Heart right ventricle (tissue), 16 donors: ENCODE measurements at regions not wholly inside any gene's neighbourhood (a gene's known extent, or its start where the extent isn't known, plus 50 kb on each side); places are given as distances from the start of the nearest gene placed in this dataset.

Experiments
- ATAC-seq, 8 donors: fragments of 200-7000 bp; cut with Tn5 transposase; one replicate each; pipeline ENCODE4 v1.9.1; 2020; ENCODE audit warnings: mild to moderate bottlenecking in 8 of 8, moderate library complexity in 8 of 8, moderate number of reproducible peaks in 1 of 8
- DNase-seq, 2 donors: peaks; one replicate each; pipeline ENCODE4 v3.0.0-alpha.2; 2020
- H3K27ac ChIP-seq, 10 donors: fragments of 200-600 bp; sonication (generic) in 2 of 10; one replicate each; pipeline versions ENCODE4 v1.5.0 to v1.8.0; 2020 to 2022; ENCODE audit warnings: mild to moderate bottlenecking in 3 of 10
- H3K27me3 ChIP-seq, 7 donors: fragments of 200-600 bp; one replicate each; pipeline ENCODE4 v1.8.0; 2021 to 2022; ENCODE audit warnings: mild to moderate bottlenecking in 2 of 7
- H3K36me3 ChIP-seq, 9 donors: fragments of 200-600 bp; sonication (generic) in 1 of 9; one replicate each; pipeline versions ENCODE4 v1.5.0 to v1.8.0; 2020 to 2022; ENCODE audit warnings: mild to moderate bottlenecking in 2 of 9
- H3K4me1 ChIP-seq, 9 donors: fragments of 200-600 bp; sonication (generic) in 1 of 9; one replicate each; pipeline versions ENCODE4 v1.5.0 to v1.8.0; 2020 to 2022; ENCODE audit warnings: mild to moderate bottlenecking in 4 of 9
- H3K4me3 ChIP-seq, 10 donors: fragments of 200-600 bp; sonication (generic) in 2 of 10; one replicate each; pipeline versions ENCODE4 v1.5.0 to v1.8.0; 2020 to 2022; ENCODE audit warnings: mild to moderate bottlenecking in 7 of 10, moderate library complexity in 2 of 10
- H3K9me3 ChIP-seq, 11 donors: fragments of 200-600 bp in 10 of 11; sonication (generic) in 2 of 11; one replicate each; pipeline versions ENCODE4 v1.5.0 to v1.8.0; 2013 to 2022; ENCODE audit warnings: mild to moderate bottlenecking in 2 of 11, control low read depth in 1 of 11, moderate library complexity in 1 of 11
- CTCF ChIP-seq, 9 donors: fragments of 200-600 bp; sonication (generic) in 2 of 9; IDR thresholded peaks; one replicate each; pipeline versions ENCODE4 v1.5.0 to v1.8.0; 2021 to 2022; ENCODE audit warnings: antibody characterized with exemption in 9 of 9, mild to moderate bottlenecking in 5 of 9, moderate library complexity in 1 of 9
- WGBS, 2 donors: extraction: QIAGEN DNeasy Blood & Tissue Kit; methylation state at CpG; one replicate each; pipeline ENCODE4 v1.1.7; 2013; ENCODE audit warnings: inconsistent platforms in 1 of 2; 5-methylcytosine and 5-hydroxymethylcytosine counted together
- intact Hi-C, 10 donors: fragments of 100-400 bp; cut with DNase I; formaldehyde crosslinking; loops; one replicate each; pipeline versions ENCODE4 v1.11.1 to v1.14.2; 2022
- donor health status: Arrhythmogenic right ventricular cardiomyopathy.
- donor health status: ischemic (EF 13 %, LVEDD 7.1; RV severe dilation, severe dysfunction).
- donor health status: healthy with polysubstance abuse.
- donor health status: DM: no; HTN: yes; CAD: no.
- donor health status: DM: no; HTN: no; CAD: no.
- donor health status: ischemic (EF 25% LVEDD 6.9; RV normal size, moderate dysfunction).
- donor health status: ischemic (EF 25% LVEDD 5.7; RV mildly dilated, moderate dysfunction).
- donor health status: healthy.
- donor health status: DM: yes; HTN: yes; CAD: no.
- donor health status: Ischemic cardiomyopathy.
- donor health status: ischemic (EF 35%, LVEDD 5.7; RV mildly dilated, moderate dysfunction).
- donor health status: nonischemic (EF 11% LVEDD 7.7; RV severe dilation, severe dysfunction).
- donor health status: DM: yes; HTN: yes; CAD: no.
- donor health status: PGD.
- donor health status: ischemic (EF 29% LVEDD 5.4; RV normal size, mild dysfunction).
- donor health status: nonischemic (EF 23%, LVEDD 6.1; RV moderate dilation, normal function).

- H3K4me3 ChIP-seq: no peak overlapping the region
- no peak overlapping the region for H3K27ac ChIP-seq
- WGBS, 2 donors: 65 to 69% methylated on average over 8 of the region's 8 CpGs
- peaks cover 0 to 8% (median 0%) of the 10 kb centered on the region in 9 donors for H3K4me1 ChIP-seq
- TF ChIP-seq CTCF (IDR thresholded peaks at IDR 0.05): no peak
- H3K9me3 ChIP-seq: peaks cover 0 to 5% (median 0%) of the 10 kb centered on the region in 11 donors
- no peaks in the 10 kb centered on the region for H3K36me3 ChIP-seq
- ATAC-seq (no peak), DNase-seq (no peak)
- H3K27me3 ChIP-seq: no peaks in the 10 kb centered on the region
- intact Hi-C loops: loop anchor here in 4 of 10 donors (10.0 kb wide), 4 partner anchors 161 to 521 kb away; partner anchors contain the start of gene CFH (in 1 of the 4)
These were observed 464.5 kb downstream of the KCNT2 start for GRCh38 chr1:196143602-196144342.

GRCh38 chr1:196142111-196142640 is 466.1 kb downstream of the KCNT2 start:
- DNase-seq (no peak), ATAC-seq (no peak)
- Histone ChIP-seq H3K27ac (no peak overlapping the region), H3K36me3 (no peaks in the 10 kb centered on the region), H3K4me1 (peaks cover 0 to 8% (median 0%) of the 10 kb centered on the region in 9 donors), H3K9me3 (peaks cover 0 to 5% (median 0%) of the 10 kb centered on the region in 11 donors), H3K27me3 (no peaks in the 10 kb centered on the region), H3K4me3 (no peak overlapping the region)
- TF ChIP-seq CTCF (IDR thresholded peaks at IDR 0.05): no peak
- intact Hi-C loops: loop anchor here in 4 of 10 donors (10.0 kb wide), 4 partner anchors 163 to 523 kb away; partner anchors contain the start of gene CFH (in 1 of the 4)
- WGBS, 2 donors: 64 to 71% methylated on average over 2 of the region's 2 CpGs

- H3K36me3 ChIP-seq: no peaks in the 10 kb centered on the region
- DNase-seq (no peak), ATAC-seq (no peak)
- no peaks in the 10 kb centered on the region for H3K27me3 ChIP-seq
- intact Hi-C loops: no loop called here
- TF ChIP-seq CTCF (IDR thresholded peaks at IDR 0.05): no peak
- no peak overlapping the region for H3K4me3 ChIP-seq
- no peaks in the 10 kb centered on the region for H3K4me1 ChIP-seq
- H3K27ac ChIP-seq: no peak overlapping the region
- peaks cover 0 to 5% (median 0%) of the 10 kb centered on the region in 11 donors for H3K9me3 ChIP-seq
- 82 to 85% methylated on average over 4 of the region's 4 CpGs for WGBS, 2 donors
These were observed 471.8 kb downstream of the KCNT2 start for GRCh38 chr1:196136396-196136795.

- Histone ChIP-seq H3K27me3 (no peaks in the 10 kb centered on the region), H3K9me3 (no peaks in the 10 kb centered on the region), H3K4me3 (no peak overlapping the region), H3K4me1 (peaks cover 0 to 9% (median 0%) of the 10 kb centered on the region in 9 donors), H3K27ac (no peak overlapping the region), H3K36me3 (no peaks in the 10 kb centered on the region)
- no peak for DNase-seq
- 61 to 95% methylated on average over 1 of the region's 1 CpG for WGBS, 2 donors
- intact Hi-C loops: no loop called here
- no peak for TF ChIP-seq CTCF (IDR thresholded peaks at IDR 0.05)
- ATAC-seq: no peak
These were observed 476.5 kb downstream of the KCNT2 start for GRCh38 chr1:196131691-196132090.
